ENCODE measurements at regions not wholly inside any gene's neighbourhood (a gene's known extent, or its start where the extent isn't known, plus 50 kb on each side); places are given as distances from the start of the nearest gene placed in this dataset.

DNA sequence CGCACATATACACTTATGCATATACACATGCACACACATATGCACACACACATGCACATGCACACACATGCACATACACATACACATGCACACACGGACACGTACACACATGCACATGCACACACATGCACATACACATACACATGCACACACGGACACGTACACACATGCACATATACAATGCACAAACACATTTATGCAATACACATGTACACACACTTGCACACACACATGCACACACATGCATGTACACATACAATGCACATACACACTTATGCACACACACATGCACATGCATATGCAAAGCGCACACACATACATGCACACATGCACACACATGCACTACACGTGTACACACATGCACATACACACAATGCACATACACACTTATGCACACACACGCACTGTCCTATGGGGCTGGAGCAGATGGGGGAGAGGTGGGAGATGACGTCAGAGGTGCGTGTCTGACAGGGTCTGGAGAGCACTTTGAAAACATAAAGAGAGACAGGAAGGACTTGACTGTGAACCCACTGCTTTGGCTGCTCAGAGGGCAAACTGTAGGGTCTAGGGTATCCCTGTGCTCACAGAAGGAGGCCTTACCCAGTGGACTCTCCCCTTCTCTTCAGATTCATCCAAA lies 108.2 kb downstream of the UQCRFS1 start:
- no peak for ATAC-seq
- H3K27ac ChIP-seq: no peak overlapping the region
- H3K4me3 ChIP-seq: no peak overlapping the region
- H3K9me3 ChIP-seq: peaks cover 0 to 10% of the 10 kb centered on the region in 2 donors
- no peaks in the 10 kb centered on the region for H3K4me1 ChIP-seq
- intact Hi-C loops (cut with DNase I): no loop called here
- TF ChIP-seq, protein P1, sequence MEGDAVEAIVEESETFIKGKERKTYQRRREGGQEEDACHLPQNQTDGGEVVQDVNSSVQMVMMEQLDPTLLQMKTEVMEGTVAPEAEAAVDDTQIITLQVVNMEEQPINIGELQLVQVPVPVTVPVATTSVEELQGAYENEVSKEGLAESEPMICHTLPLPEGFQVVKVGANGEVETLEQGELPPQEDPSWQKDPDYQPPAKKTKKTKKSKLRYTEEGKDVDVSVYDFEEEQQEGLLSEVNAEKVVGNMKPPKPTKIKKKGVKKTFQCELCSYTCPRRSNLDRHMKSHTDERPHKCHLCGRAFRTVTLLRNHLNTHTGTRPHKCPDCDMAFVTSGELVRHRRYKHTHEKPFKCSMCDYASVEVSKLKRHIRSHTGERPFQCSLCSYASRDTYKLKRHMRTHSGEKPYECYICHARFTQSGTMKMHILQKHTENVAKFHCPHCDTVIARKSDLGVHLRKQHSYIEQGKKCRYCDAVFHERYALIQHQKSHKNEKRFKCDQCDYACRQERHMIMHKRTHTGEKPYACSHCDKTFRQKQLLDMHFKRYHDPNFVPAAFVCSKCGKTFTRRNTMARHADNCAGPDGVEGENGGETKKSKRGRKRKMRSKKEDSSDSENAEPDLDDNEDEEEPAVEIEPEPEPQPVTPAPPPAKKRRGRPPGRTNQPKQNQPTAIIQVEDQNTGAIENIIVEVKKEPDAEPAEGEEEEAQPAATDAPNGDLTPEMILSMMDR (IDR thresholded peaks at IDR 0.05): no peak
- no peaks in the 10 kb centered on the region for H3K36me3 ChIP-seq
- H3K27me3 ChIP-seq: no peaks in the 10 kb centered on the region
- no peak for DNase-seq

DNA sequence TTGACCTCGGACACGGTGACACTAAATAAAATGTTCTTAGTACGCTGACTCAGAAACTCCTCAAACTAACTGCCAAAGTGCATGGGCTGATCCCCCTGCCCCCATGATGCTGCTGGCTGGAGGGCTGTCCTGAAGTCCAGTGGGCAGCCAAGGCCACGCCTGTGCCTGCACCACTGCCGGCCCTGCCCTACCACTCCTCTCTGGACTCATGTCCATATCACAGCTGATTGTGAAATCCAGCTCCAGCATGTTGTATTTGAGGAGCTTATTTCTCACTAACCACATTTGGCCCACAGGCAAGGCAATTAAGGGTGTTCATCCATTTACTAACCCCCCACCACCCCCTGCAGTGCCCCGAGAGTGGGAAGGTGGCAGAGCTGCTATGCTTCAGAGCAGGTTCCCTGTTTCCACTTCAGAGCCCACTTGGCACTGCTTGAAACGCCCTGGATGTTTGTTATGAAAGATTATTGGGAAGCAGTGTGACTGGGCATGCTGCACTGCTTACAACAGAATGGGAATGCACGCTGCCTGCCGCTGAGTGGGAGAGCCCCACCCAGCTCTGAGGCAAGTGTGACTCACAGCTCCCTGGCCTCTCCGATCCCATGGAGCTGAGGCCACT lies 114.0 kb downstream of the UQCRFS1 start:
- H3K4me3 ChIP-seq: no peak overlapping the region
- H3K9me3 ChIP-seq: peaks cover 0 to 14% of the 10 kb centered on the region in 2 donors
- intact Hi-C loops (cut with DNase I): no loop called here
- TF ChIP-seq, protein P1 (IDR thresholded peaks at IDR 0.05): no peak
- H3K4me1 ChIP-seq: no peaks in the 10 kb centered on the region
- H3K27me3 ChIP-seq: no peaks in the 10 kb centered on the region
- ATAC-seq (peak; percentile 94), DNase-seq (peak in 1 of 4 donors; percentile 54)
- H3K36me3 ChIP-seq: no peaks in the 10 kb centered on the region
- no peak overlapping the region for H3K27ac ChIP-seq

DNA sequence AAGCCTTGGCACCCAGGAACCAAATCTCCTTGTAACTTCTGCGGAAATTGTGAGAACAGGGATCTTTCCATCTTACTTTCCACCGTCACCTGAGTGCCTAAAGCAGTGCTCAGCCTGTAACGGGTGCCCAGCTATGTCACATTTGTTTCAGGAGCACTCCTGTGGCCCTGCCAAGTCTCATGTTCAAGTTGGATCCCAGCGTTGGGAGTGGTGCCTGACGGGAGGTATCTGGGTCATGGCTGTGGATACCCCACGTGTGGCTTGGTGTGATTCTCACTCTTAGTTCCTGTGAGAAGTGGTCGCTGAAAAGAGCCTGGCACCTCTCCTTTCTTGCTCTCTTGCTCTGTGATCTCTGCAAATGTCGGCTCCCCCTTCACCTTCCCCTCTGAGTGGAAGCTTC lies 114.9 kb downstream of the UQCRFS1 start:
- ATAC-seq (no peak), DNase-seq (no peak)
- Histone ChIP-seq H3K36me3 (no peaks in the 10 kb centered on the region), H3K27me3 (no peaks in the 10 kb centered on the region), H3K9me3 (peaks cover 0 to 14% of the 10 kb centered on the region in 2 donors), H3K4me1 (no peaks in the 10 kb centered on the region), H3K27ac (no peak overlapping the region), H3K4me3 (no peak overlapping the region)
- intact Hi-C loops (cut with DNase I): no loop called here
- TF ChIP-seq, protein P1 (IDR thresholded peaks at IDR 0.05): no peak

DNA sequence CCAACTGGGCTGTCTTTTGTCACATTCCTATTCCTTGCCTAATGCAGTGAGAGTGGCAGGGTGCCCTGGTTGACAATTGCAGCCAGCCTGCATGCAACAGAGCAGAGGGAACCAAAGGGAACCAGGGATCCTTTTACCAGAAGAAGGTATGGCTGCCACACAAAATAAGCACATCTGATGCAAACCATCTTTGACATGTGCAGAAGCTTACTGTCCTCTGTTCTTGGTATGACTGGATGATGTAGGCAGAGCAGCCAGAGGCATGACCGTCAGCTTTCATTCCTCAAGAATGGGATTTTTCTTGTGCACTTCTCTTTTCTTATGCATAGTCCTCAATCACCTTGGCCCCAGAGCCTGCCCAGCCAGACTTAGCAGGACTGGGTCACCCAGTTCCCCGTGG lies 116.1 kb downstream of the UQCRFS1 start:
- TF ChIP-seq, protein P1 (IDR thresholded peaks at IDR 0.05): no peak
- intact Hi-C loops (cut with DNase I): no loop called here
- DNase-seq (no peak), ATAC-seq (no peak)
- H3K27me3 ChIP-seq: no peaks in the 10 kb centered on the region
- no peak overlapping the region for H3K4me3 ChIP-seq
- peaks cover 0 to 15% of the 10 kb centered on the region in 2 donors for H3K9me3 ChIP-seq
- no peaks in the 10 kb centered on the region for H3K36me3 ChIP-seq
- H3K27ac ChIP-seq: no peak overlapping the region
- H3K4me1 ChIP-seq: no peaks in the 10 kb centered on the region

DNA sequence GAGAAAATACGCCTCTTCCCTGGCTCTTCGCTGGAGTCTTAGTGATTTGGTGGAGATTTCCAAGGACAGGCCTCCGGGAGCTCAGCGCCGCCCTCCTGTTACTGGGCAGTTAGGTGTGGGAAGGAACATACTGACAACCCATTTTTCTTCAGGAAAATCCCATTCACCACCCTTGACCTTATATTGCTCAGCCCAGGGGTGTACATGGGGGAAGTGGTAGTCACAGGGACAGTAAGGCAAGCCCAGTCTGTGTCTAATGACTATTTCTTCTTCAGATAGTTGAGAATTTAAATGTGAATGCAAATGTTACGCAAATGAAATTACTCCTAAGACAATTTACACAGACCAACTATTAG lies 119.4 kb downstream of the UQCRFS1 start:
- Histone ChIP-seq H3K9me3 (peaks cover 0 to 5% of the 10 kb centered on the region in 2 donors), H3K36me3 (no peaks in the 10 kb centered on the region), H3K27ac (no peak overlapping the region), H3K4me1 (no peaks in the 10 kb centered on the region), H3K27me3 (no peaks in the 10 kb centered on the region), H3K4me3 (no peak overlapping the region)
- intact Hi-C loops (cut with DNase I): no loop called here
- ATAC-seq: no peak
- TF ChIP-seq, protein P1 (IDR thresholded peaks at IDR 0.05): no peak
- DNase-seq: no peak

Data from left lung (tissue), 4 donors.